Caco-2 (cell line): ENCODE measurements at regions not wholly inside any gene's neighbourhood (a gene's known extent, or its start where the extent isn't known, plus 50 kb on each side); places are given as distances from the start of the nearest gene placed in this dataset.

Experiments
- BruUV-seq: library from RNA; stranded (reverse); fragments of 400-500 nt; replicated peaks from 2 replicates; lab custom pipeline; 2021; lab: Mats Ljungman, UMichigan
- CTCF ChIA-PET: fragments of 300-600 bp; sonication (Branson Sonifier 250); formaldehyde crosslinking; loops from one replicate; lab custom pipeline; 2022; ENCODE audit warnings: antibody characterized with exemption; lab: Charles Lee
- POLR2A ChIA-PET: fragments of 300-600 bp; sonication (Branson Sonifier 250); formaldehyde crosslinking; loops from one replicate; lab custom pipeline; 2022; ENCODE audit warnings: antibody characterized with exemption; lab: Charles Lee
- DNase-seq, 2 experiments: peaks; one replicate each; pipeline versions ENCODE4 v3.0.0 to v3.0.0-alpha.2; 2020 to 2022
- H3K27me3 ChIP-seq: replicated peaks from 2 replicates; pipeline ENCODE4 v1.6.0; 2011; ENCODE audit warnings: low read length; ENCODE audit not compliant: control insufficient read depth, insufficient read depth
- H3K36me3 ChIP-seq: 2 replicates; pipeline ENCODE4 v1.5.1; 2011; ENCODE audit warnings: low read length; ENCODE audit not compliant: control insufficient read depth, insufficient read depth
- H3K4me1 ChIP-seq: fragments of 250-450 bp; sonication (Bioruptor Pico); 2 replicates; pipeline ENCODE4 v1.5.1; 2020; ENCODE audit warnings: mild to moderate bottlenecking
- H3K4me3 ChIP-seq: 2 replicates; pipeline ENCODE4 v1.5.1; 2011; ENCODE audit warnings: low read depth, mild to moderate bottlenecking, control low read depth, low read length
- H3K9me3 ChIP-seq: fragments of 250-450 bp; sonication (Bioruptor Pico); 2 replicates; pipeline ENCODE4 v1.5.1; 2020; ENCODE audit warnings: mild to moderate bottlenecking, moderate library complexity
- H3K27ac Mint-ChIP-seq: one replicate; pipeline ENCODE4 v1.8.0; 2022; ENCODE audit warnings: mixed read lengths; ENCODE audit not compliant: unreplicated experiment
- H3K27me3 Mint-ChIP-seq: one replicate; pipeline ENCODE4 v1.8.0; 2022; ENCODE audit warnings: mixed read lengths; ENCODE audit not compliant: insufficient read depth, unreplicated experiment
- H3K36me3 Mint-ChIP-seq: one replicate; pipeline ENCODE4 v1.8.0; 2022; ENCODE audit warnings: mild to moderate bottlenecking, mixed read lengths; ENCODE audit not compliant: insufficient read depth, unreplicated experiment
- H3K4me1 Mint-ChIP-seq: one replicate; pipeline ENCODE4 v1.8.0; 2022; ENCODE audit warnings: low read depth, mixed read lengths; ENCODE audit not compliant: unreplicated experiment
- H3K4me3 Mint-ChIP-seq: one replicate; pipeline ENCODE4 v1.8.0; 2022; ENCODE audit warnings: mild to moderate bottlenecking, moderate library complexity, mixed read lengths; ENCODE audit not compliant: unreplicated experiment
- H3K9me3 Mint-ChIP-seq: one replicate; pipeline ENCODE4 v1.8.0; 2022; ENCODE audit warnings: mixed read lengths; ENCODE audit not compliant: unreplicated experiment
- intact Hi-C: fragments of 100-400 bp; cut with micrococcal nuclease; formaldehyde crosslinking; loops from one replicate; pipeline ENCODE4 v1.10.0; 2022; ENCODE audit not compliant: unreplicated experiment
- TF ChIP-seq, protein P1 (sequence below), 2 experiments: fragments of 200-600 bp in 1 of 2; IDR thresholded peaks; 1 replicate in 1 of 2; 2 replicates in 1 of 2; pipeline versions ENCODE4 v1.5.1 to v1.8.0; 2011 to 2022; ENCODE audit warnings: antibody characterized with exemption in 1 of 2, control low read depth in 1 of 2, inconsistent platforms in 1 of 2, low read depth in 1 of 2, low read length in 1 of 2, mild to moderate bottlenecking in 1 of 2, moderate library complexity in 1 of 2; ENCODE audit not compliant: insufficient read depth in 1 of 2, severe bottlenecking in 1 of 2, unreplicated experiment in 1 of 2

DNA sequence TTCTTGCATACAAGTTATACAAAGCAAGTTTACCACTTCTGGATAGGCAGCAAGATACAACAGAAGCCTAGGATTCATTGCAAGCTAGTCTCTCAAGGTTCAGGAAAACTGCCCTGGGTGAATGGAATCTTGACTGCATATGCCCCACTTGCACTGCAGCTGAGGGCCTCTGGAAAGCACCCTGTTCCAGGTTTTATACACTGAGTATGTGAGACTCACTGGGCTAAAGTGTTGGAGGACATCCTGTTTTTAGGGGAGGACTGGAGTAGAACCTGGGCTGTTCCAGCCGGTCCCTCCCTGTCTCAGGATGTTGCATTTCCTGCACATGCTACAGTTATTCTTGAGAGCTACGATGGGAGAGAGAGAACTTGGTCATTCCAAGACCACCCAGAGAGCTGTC lies 168.5 kb upstream of the NUDT6 start:
- no peaks in the 10 kb centered on the region for H3K27me3 Mint-ChIP-seq
- H3K4me1 ChIP-seq: no peaks in the 10 kb centered on the region
- no peaks in the 10 kb centered on the region for H3K4me1 Mint-ChIP-seq
- no peaks in the 10 kb centered on the region for H3K36me3 ChIP-seq
- no peaks in the 10 kb centered on the region for H3K36me3 Mint-ChIP-seq
- ChIA-PET CTCF (no interaction called here), POLR2A (no interaction called here)
- no peaks in the 10 kb centered on the region for H3K9me3 ChIP-seq
- intact Hi-C loops: no loop called here
- no peaks in the 10 kb centered on the region for H3K9me3 Mint-ChIP-seq
- H3K27ac Mint-ChIP-seq: no peak overlapping the region
- H3K4me3 ChIP-seq: no peak overlapping the region
- TF ChIP-seq, protein P1, sequence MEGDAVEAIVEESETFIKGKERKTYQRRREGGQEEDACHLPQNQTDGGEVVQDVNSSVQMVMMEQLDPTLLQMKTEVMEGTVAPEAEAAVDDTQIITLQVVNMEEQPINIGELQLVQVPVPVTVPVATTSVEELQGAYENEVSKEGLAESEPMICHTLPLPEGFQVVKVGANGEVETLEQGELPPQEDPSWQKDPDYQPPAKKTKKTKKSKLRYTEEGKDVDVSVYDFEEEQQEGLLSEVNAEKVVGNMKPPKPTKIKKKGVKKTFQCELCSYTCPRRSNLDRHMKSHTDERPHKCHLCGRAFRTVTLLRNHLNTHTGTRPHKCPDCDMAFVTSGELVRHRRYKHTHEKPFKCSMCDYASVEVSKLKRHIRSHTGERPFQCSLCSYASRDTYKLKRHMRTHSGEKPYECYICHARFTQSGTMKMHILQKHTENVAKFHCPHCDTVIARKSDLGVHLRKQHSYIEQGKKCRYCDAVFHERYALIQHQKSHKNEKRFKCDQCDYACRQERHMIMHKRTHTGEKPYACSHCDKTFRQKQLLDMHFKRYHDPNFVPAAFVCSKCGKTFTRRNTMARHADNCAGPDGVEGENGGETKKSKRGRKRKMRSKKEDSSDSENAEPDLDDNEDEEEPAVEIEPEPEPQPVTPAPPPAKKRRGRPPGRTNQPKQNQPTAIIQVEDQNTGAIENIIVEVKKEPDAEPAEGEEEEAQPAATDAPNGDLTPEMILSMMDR (IDR thresholded peaks at IDR 0.05; ENCODE audit: insufficient read depth in 1 of 2, low read depth in 1 of 2, low read length in 1 of 2, severe bottlenecking in 1 of 2, unreplicated experiment in 1 of 2): no peak
- no peaks in the 10 kb centered on the region for H3K27me3 ChIP-seq
- DNase-seq: no peak
- BruUV-seq: no TSS peak
- H3K4me3 Mint-ChIP-seq: no peak overlapping the region

DNA sequence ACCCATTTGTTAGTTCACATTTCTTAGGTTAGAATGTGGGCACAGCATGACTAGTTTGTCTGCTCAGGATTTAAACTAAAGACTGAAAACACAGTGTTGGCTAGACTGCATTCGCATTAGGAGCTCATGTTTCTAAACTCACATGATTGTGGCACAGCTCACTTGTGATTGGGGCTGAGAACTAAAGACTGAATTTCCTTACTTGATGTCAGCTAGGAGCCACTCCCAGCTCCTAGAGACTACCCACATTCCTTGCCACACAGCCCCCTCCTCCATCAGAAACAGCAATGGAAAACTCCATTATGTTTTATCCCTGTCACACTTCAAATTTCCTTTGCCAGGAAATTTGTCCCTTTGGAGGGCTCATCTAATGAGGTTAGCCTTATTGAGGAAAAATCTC lies 170.2 kb upstream of the NUDT6 start:
- Mint-ChIP-seq H3K27ac (no peak overlapping the region), H3K4me3 (no peak overlapping the region), H3K4me1 (no peaks in the 10 kb centered on the region), H3K36me3 (no peaks in the 10 kb centered on the region), H3K27me3 (no peaks in the 10 kb centered on the region), H3K9me3 (no peaks in the 10 kb centered on the region)
- no peaks in the 10 kb centered on the region for H3K36me3 ChIP-seq
- POLR2A ChIA-PET: no interaction called here
- H3K4me3 ChIP-seq: no peak overlapping the region
- H3K27me3 ChIP-seq: no peaks in the 10 kb centered on the region
- H3K4me1 ChIP-seq: no peaks in the 10 kb centered on the region
- BruUV-seq: no TSS peak
- CTCF ChIA-PET: no interaction called here
- no peak for DNase-seq
- TF ChIP-seq, protein P1 (IDR thresholded peaks at IDR 0.05; ENCODE audit: insufficient read depth in 1 of 2, low read depth in 1 of 2, low read length in 1 of 2, severe bottlenecking in 1 of 2, unreplicated experiment in 1 of 2): no peak
- no peaks in the 10 kb centered on the region for H3K9me3 ChIP-seq
- intact Hi-C loops: no loop called here

DNA sequence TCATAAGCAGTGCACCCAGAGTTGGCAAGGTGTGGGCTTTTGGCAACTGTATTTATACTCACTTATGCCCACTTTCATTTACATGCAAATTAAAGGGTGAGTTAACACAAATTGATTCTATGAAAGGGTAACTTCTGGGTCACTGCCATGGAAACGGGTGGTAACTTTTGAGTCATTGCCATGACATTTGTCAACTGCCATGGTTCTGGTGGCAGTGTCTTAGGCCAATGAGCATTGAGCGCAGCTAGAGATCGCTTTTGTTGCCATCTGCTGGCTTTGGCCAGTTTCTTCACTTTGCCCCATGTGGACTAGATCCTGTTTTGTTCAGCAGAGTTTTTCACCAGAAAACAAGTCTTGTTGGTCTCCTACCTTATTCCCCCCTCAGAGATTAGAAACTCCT lies 170.8 kb upstream of the NUDT6 start:
- Mint-ChIP-seq H3K36me3 (no peaks in the 10 kb centered on the region), H3K4me3 (no peak overlapping the region), H3K9me3 (no peaks in the 10 kb centered on the region), H3K27ac (no peak overlapping the region), H3K4me1 (no peaks in the 10 kb centered on the region), H3K27me3 (no peaks in the 10 kb centered on the region)
- Histone ChIP-seq H3K4me1 (no peaks in the 10 kb centered on the region), H3K36me3 (no peaks in the 10 kb centered on the region), H3K4me3 (no peak overlapping the region), H3K9me3 (no peaks in the 10 kb centered on the region), H3K27me3 (no peaks in the 10 kb centered on the region)
- TF ChIP-seq, protein P1 (IDR thresholded peaks at IDR 0.05; ENCODE audit: insufficient read depth in 1 of 2, low read depth in 1 of 2, low read length in 1 of 2, severe bottlenecking in 1 of 2, unreplicated experiment in 1 of 2): no peak
- no peak for DNase-seq
- no TSS peak for BruUV-seq
- CTCF ChIA-PET: no interaction called here
- intact Hi-C loops: no loop called here
- POLR2A ChIA-PET: no interaction called here
